Adrenal gland (tissue), 9 donors: ENCODE measurements at regions not wholly inside any gene's neighbourhood (a gene's known extent, or its start where the extent isn't known, plus 50 kb on each side); places are given as distances from the start of the nearest gene placed in this dataset.
A peak's percentile ranks its signal among the peaks of the same experiment; 100 is the strongest.

Experiments
- DNase-seq, 7 donors: peaks; one replicate each; pipeline ENCODE4 v3.0.0-alpha.2; 2019 to 2020
- H3K27ac ChIP-seq, 5 donors: fragments of 200-600 bp; sonication (generic) in 4 of 5; 1 replicate in 3 of 5; 2 replicates in 2 of 5; pipeline versions ENCODE4 v1.5.1 to v1.8.0; 2016 to 2020; ENCODE audit warnings: mild to moderate bottlenecking in 1 of 5
- H3K27me3 ChIP-seq: fragments of 200-600 bp; 2 replicates; pipeline ENCODE4 v1.8.0; 2021
- H3K36me3 ChIP-seq, 2 donors: fragments of 200-600 bp; replicated peaks in 1 of 2; 1 replicate in 1 of 2; 2 replicates in 1 of 2; pipeline versions ENCODE4 v1.5.1 to v1.8.0; 2018 to 2022
- H3K4me1 ChIP-seq, 2 donors: fragments of 200-600 bp; replicated peaks in 1 of 2; 1 replicate in 1 of 2; 2 replicates in 1 of 2; pipeline versions ENCODE4 v1.5.1 to v1.8.0; 2018 to 2021
- H3K4me3 ChIP-seq, 4 donors: fragments of 200-600 bp; sonication (generic) in 3 of 4; one replicate each; pipeline ENCODE4 v1.5.1; 2016 to 2018
- H3K9me3 ChIP-seq, 3 donors: fragments of 200-600 bp; sonication (generic) in 1 of 3; replicated peaks in 1 of 3; 1 replicate in 2 of 3; 2 replicates in 1 of 3; pipeline versions ENCODE4 v1.5.1 to v1.8.0; 2016 to 2021
- POLR2A ChIP-seq, 2 donors: fragments of 450-650 bp; IDR thresholded peaks; one replicate each; pipeline ENCODE4 v1.6.1; 2017; ENCODE audit warnings: antibody characterized with exemption in 2 of 2, mild to moderate bottlenecking in 2 of 2, moderate library complexity in 1 of 2
- WGBS, 4 donors: extraction: QIAGEN DNeasy Blood & Tissue Kit in 2 of 4; methylation state at CpG; one replicate each; pipeline versions ENCODE4 v1.1.5 to v1.1.7; 2013 to 2017; 5-methylcytosine and 5-hydroxymethylcytosine counted together
- intact Hi-C, 2 donors: fragments of 100-400 bp; cut with DNase I; formaldehyde crosslinking; loops; one replicate each; pipeline versions ENCODE4 v1.14.1 to v1.15.0; 2022 to 2023
- TF ChIP-seq, protein P1 (sequence below), 6 experiments: fragments of 450-650 bp in 4 of 6; fragments of 200-600 bp in 2 of 6; sonication (generic) in 1 of 6; IDR thresholded peaks; 1 replicate in 5 of 6; 2 replicates in 1 of 6; pipeline versions ENCODE4 v1.5.1 to v1.8.0; 2016 to 2021; ENCODE audit warnings: antibody characterized with exemption in 6 of 6, mild to moderate bottlenecking in 2 of 6, moderate library complexity in 1 of 6
- donor health status: healthy with polysubstance abuse.
- donor health status: Bipolar disorder and iron deficiency.
- donor health status: DM: yes; HTN: yes; CAD: no.
- donor health status: DM: no; HTN: no; CAD: no.
- donor health status: DM: no; HTN: no; CAD: no.

DNA sequence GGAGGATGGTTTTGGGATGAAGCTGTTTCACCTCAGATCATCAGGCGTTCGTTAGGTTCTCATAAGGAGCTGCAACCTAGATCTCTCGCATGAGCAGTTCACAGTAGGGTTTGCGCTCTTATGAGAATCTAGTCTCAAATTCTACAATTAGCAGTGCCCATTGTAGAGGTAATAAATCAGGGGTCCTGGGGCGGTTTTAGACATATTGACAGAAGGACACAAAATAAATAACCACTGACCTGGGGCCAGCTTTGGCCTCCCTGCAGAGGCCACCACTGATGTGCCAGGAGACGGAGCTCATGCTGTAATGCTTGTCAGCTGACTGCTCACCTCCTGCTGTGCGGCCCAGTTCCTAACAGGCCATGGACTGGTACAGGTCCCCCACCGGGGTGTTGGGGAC lies 67.6 kb upstream of the SPATA31D4 start:
- Histone ChIP-seq H3K36me3 (no peaks in the 10 kb centered on the region), H3K27me3 (no peaks in the 10 kb centered on the region), H3K4me1 (no peaks in the 10 kb centered on the region), H3K9me3 (no peaks in the 10 kb centered on the region), H3K4me3 (no peak overlapping the region), H3K27ac (no peak overlapping the region)
- DNase-seq: no peak
- WGBS, 4 donors: 92 to 97% (median 94%) methylated on average over 8 of the region's 8 CpGs
- intact Hi-C loops: no loop called here
- no peak for TF ChIP-seq POLR2A (IDR thresholded peaks at IDR 0.05)
- TF ChIP-seq, protein P1, sequence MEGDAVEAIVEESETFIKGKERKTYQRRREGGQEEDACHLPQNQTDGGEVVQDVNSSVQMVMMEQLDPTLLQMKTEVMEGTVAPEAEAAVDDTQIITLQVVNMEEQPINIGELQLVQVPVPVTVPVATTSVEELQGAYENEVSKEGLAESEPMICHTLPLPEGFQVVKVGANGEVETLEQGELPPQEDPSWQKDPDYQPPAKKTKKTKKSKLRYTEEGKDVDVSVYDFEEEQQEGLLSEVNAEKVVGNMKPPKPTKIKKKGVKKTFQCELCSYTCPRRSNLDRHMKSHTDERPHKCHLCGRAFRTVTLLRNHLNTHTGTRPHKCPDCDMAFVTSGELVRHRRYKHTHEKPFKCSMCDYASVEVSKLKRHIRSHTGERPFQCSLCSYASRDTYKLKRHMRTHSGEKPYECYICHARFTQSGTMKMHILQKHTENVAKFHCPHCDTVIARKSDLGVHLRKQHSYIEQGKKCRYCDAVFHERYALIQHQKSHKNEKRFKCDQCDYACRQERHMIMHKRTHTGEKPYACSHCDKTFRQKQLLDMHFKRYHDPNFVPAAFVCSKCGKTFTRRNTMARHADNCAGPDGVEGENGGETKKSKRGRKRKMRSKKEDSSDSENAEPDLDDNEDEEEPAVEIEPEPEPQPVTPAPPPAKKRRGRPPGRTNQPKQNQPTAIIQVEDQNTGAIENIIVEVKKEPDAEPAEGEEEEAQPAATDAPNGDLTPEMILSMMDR (IDR thresholded peaks at IDR 0.05): no peak

DNA sequence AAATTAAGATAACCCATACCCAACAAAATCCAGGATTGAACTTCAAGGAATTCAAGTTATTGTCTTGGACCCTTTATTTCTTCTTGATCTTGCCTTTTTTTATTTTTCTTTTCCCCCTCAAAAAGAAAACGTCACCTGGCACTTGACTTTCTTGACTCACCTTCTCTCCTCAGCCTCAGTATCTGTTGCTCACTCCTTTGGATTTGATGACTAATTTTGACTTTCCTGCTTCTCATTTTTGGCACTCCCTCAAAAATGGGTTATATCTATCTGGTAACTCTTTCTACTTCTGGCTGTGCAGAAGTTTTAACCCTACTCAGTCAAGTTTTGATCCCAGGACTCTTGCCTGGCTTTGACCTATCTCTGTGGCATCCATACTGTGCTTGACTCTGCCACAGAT lies 66.6 kb upstream of the SPATA31D4 start:
- 38 to 48% (median 44%) methylated on average over 1 of the region's 1 CpG for WGBS, 4 donors

DNA sequence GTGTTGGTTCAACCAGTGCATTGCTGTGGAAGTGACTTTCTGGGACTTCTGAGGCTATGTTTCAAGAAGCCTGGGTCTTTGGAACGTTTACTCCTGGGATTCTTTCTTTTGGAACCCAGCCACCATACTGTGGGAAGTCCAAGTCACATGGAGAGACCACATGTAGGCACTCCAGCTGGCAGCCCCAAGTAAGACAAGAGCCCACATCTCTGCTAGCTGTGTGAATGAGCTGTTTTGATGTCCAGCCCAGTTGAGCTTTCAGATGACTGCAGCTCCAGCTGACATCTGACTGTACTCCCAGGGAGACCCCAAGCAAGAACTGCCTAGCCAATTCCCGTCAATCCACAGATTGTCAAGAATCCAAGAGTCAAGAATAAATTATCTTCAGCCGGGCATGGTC lies 60.1 kb upstream of the SPATA31D4 start:
- Histone ChIP-seq H3K4me3 (no peak overlapping the region), H3K27ac (no peak overlapping the region), H3K36me3 (no peaks in the 10 kb centered on the region), H3K9me3 (no peaks in the 10 kb centered on the region), H3K27me3 (no peaks in the 10 kb centered on the region), H3K4me1 (no peaks in the 10 kb centered on the region)
- no peak for DNase-seq
- no peak for TF ChIP-seq POLR2A (IDR thresholded peaks at IDR 0.05)
- WGBS, 4 donors: 63 to 92% (median 77%) methylated on average over 3 of the region's 3 CpGs
- intact Hi-C loops: no loop called here

More for the DNA sequence above, 66.6 kb upstream of the SPATA31D4 start:
- Histone ChIP-seq H3K4me1 (no peaks in the 10 kb centered on the region), H3K4me3 (no peak overlapping the region), H3K36me3 (no peaks in the 10 kb centered on the region), H3K9me3 (no peaks in the 10 kb centered on the region), H3K27ac (no peak overlapping the region), H3K27me3 (no peaks in the 10 kb centered on the region)
- DNase-seq: no peak
- intact Hi-C loops: no loop called here
- no peak for TF ChIP-seq POLR2A (IDR thresholded peaks at IDR 0.05)
- TF ChIP-seq, protein P1 (IDR thresholded peaks at IDR 0.05): no peak

DNA sequence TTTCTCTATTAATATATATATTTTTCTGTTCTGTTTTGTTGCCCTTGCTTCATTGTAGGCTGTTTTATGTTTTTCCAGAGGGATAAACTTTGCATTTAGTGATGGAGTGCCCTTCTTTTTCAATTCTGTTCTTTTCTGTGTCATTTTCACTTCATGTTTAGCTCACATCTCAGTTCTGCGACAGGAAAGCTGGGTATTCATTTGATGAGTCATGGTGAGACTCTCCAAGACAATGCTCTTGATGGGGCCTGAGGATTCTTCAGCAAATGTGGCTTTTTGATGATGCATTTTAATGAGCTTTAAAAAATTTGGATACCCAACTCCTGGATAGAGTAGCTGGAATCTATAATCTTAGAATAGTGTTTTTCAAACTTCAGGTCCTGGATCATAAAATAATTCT lies 56.5 kb upstream of the SPATA31D4 start:
- no peaks in the 10 kb centered on the region for H3K4me1 ChIP-seq
- no peak overlapping the region for H3K4me3 ChIP-seq
- no peak for DNase-seq
- H3K36me3 ChIP-seq: no peaks in the 10 kb centered on the region
- H3K9me3 ChIP-seq: no peaks in the 10 kb centered on the region
- no peak overlapping the region for H3K27ac ChIP-seq
- intact Hi-C loops: no loop called here
- no peaks in the 10 kb centered on the region for H3K27me3 ChIP-seq
- TF ChIP-seq, protein P1 (IDR thresholded peaks at IDR 0.05): no peak
- no peak for TF ChIP-seq POLR2A (IDR thresholded peaks at IDR 0.05)
- 26 to 32% (median 29%) methylated on average over 1 of the region's 1 CpG for WGBS, 4 donors

DNA sequence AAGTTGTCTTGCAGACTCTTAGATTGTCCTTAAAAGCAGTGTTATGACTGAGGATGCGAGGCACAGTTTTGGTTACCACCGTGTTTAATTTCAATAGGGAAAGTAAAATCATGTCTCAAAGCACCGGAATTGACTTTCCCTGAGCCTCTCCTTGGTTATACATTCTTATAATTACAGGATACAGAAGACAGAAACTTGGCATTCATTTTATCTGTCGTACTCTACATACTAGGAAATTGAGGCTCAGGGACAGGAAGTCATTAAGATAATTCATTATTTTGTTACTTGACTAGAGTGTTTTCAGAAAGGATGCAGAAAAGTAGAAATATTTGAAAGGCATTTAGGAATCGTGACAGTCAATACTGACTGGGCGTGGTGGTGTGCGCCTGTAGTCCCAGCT lies 54.0 kb upstream of the SPATA31D4 start:
- Histone ChIP-seq H3K4me1 (no peaks in the 10 kb centered on the region), H3K27ac (peak overlapping the region in 1 of 5 donors; percentile 62), H3K27me3 (no peaks in the 10 kb centered on the region), H3K36me3 (no peaks in the 10 kb centered on the region), H3K4me3 (no peak overlapping the region), H3K9me3 (no peaks in the 10 kb centered on the region)
- 62 to 70% (median 67%) methylated on average over 7 of the region's 7 CpGs for WGBS, 4 donors
- no peak for DNase-seq
- intact Hi-C loops: no loop called here
- TF ChIP-seq, protein P1 (IDR thresholded peaks at IDR 0.05): no peak
- TF ChIP-seq POLR2A (IDR thresholded peaks at IDR 0.05): no peak
